HepG2 (cell line): ENCODE measurements at regions not wholly inside any gene's neighbourhood (a gene's known extent, or its start where the extent isn't known, plus 50 kb on each side); places are given as distances from the start of the nearest gene placed in this dataset.

Source experiments
- ATAC-seq: fragments of 200-7000 bp; cut with Tn5 transposase; 3 replicates; pipeline ENCODE4 v1.9.1; 2020; ENCODE audit warnings: mild to moderate bottlenecking, moderate library complexity
- BruUV-seq: library from RNA; stranded (reverse); fragments of 400-500 nt; replicated peaks from 2 replicates; lab custom pipeline; 2021; lab: Mats Ljungman, UMichigan
- CTCF ChIA-PET: fragments of 300-600 bp; formaldehyde crosslinking; extraction: SDS; loops from one replicate; lab custom pipeline; 2021; ENCODE audit warnings: low total read pairs, inconsistent platforms, low intra/inter-chr PET ratio; lab: Yijun Ruan, JAX
- POLR2A ChIA-PET: fragments of 350-600 bp; sonication (Branson Sonifier 250); formaldehyde crosslinking; loops from one replicate; lab custom pipeline; 2020; ENCODE audit warnings: antibody characterized with exemption, inconsistent platforms; lab: Yijun Ruan, JAX
- DNase-seq: peaks from one replicate; pipeline ENCODE4 v3.0.0-alpha.2; 2015; ENCODE audit warnings: low spot score
- FAIRE-seq: peaks from 3 replicates; lab custom pipeline; 2011; peaks lifted over from hg19 to GRCh38; lab: Jason Lieb, UNC
- H2AFZ ChIP-seq: one replicate; pipeline ENCODE4 v1.6.1; 2011; ENCODE audit warnings: low read length, inconsistent platforms
- H3K27ac ChIP-seq: fragments of 300-600 bp; 3 replicates; pipeline ENCODE4 v1.8.0; 2011; ENCODE audit warnings: mixed run types, mild to moderate bottlenecking, mixed read lengths, low read length, inconsistent platforms; ENCODE audit not compliant: insufficient read depth; ENCODE audit errors: extremely low read length
- H3K27me3 ChIP-seq, 2 experiments: fragments of 200-600 bp in 1 of 2; 2 replicates in 1 of 2; 3 replicates in 1 of 2; pipeline versions ENCODE4 v1.6.0 to v1.8.0; 2011; ENCODE audit warnings: low read length in 2 of 2, mild to moderate bottlenecking in 2 of 2, moderate library complexity in 2 of 2, inconsistent platforms in 1 of 2; ENCODE audit not compliant: insufficient read depth in 2 of 2, control insufficient read depth in 1 of 2
- H3K36me3 ChIP-seq, 2 experiments: fragments of 200-600 bp in 1 of 2; replicated peaks in 1 of 2; 2 replicates in 1 of 2; 3 replicates in 1 of 2; pipeline versions ENCODE4 v1.5.1 to v1.8.0; 2011; ENCODE audit warnings: low read length in 2 of 2, inconsistent platforms in 1 of 2; ENCODE audit not compliant: insufficient read depth in 2 of 2, control insufficient read depth in 1 of 2
- H3K4me1 ChIP-seq: 2 replicates; pipeline ENCODE4 v1.5.1; 2012; ENCODE audit warnings: low read length, inconsistent platforms; ENCODE audit not compliant: insufficient read depth
- H3K4me2 ChIP-seq: 2 replicates; pipeline ENCODE4 v1.6.0; 2011; ENCODE audit warnings: low read depth, low read length, inconsistent platforms
- H3K4me3 ChIP-seq, 3 experiments: fragments of 200-600 bp in 1 of 3; sonication (generic), shearing (Covaris generic) in 1 of 3; replicated peaks in 1 of 3; 2 replicates each; pipeline ENCODE4 v1.5.1; 2011 to 2016; ENCODE audit warnings: low read length in 3 of 3, inconsistent platforms in 2 of 3, low read depth in 2 of 3, mild to moderate bottlenecking in 2 of 3, control low read depth in 1 of 3, mixed read lengths in 1 of 3; ENCODE audit not compliant: insufficient read depth in 1 of 3
- H3K79me2 ChIP-seq: one replicate; pipeline ENCODE4 v1.6.1; 2011; ENCODE audit warnings: low read length, inconsistent platforms; ENCODE audit not compliant: insufficient read depth
- H3K9ac ChIP-seq: 2 replicates; pipeline ENCODE4 v1.6.0; 2011; ENCODE audit warnings: mild to moderate bottlenecking, low read depth, low read length, inconsistent platforms; ENCODE audit not compliant: insufficient read depth
- H3K9me3 ChIP-seq: 2 replicates; pipeline ENCODE4 v1.5.1; 2012; ENCODE audit warnings: mild to moderate bottlenecking, low read length
- H4K20me1 ChIP-seq: 2 replicates; pipeline ENCODE4 v1.6.0; 2011; ENCODE audit warnings: inconsistent platforms, mild to moderate bottlenecking, low read length, moderate library complexity; ENCODE audit not compliant: insufficient read depth
- FOXJ3 ChIP-seq: sonication (generic); formaldehyde crosslinking; IDR thresholded peaks from 2 replicates; pipeline ENCODE4 v1.4.0; 2020; ENCODE audit warnings: missing genetic modification reagents, mild to moderate bottlenecking, borderline replicate concordance
- MEF2D ChIP-seq: sonication (generic); formaldehyde crosslinking; IDR thresholded peaks from 2 replicates; pipeline ENCODE4 v1.5.1; 2020; ENCODE audit warnings: mild to moderate bottlenecking, missing genetic modification reagents
- NKX3-1 ChIP-seq: sonication (generic); formaldehyde crosslinking; IDR thresholded peaks from 2 replicates; pipeline ENCODE4 v1.5.0; 2020; ENCODE audit warnings: missing genetic modification reagents
- SAP130 ChIP-seq: IDR thresholded peaks from 2 replicates; pipeline ENCODE4 v1.6.1; 2016; ENCODE audit warnings: low read depth
- TBX3 ChIP-seq: fragments of 450-650 bp; IDR thresholded peaks from 2 replicates; pipeline ENCODE4 v1.6.1; 2017; ENCODE audit warnings: antibody characterized with exemption, mild to moderate bottlenecking, inconsistent platforms, borderline replicate concordance
- ZBTB14 ChIP-seq: sonication (generic); formaldehyde crosslinking; IDR thresholded peaks from 2 replicates; pipeline ENCODE4 v1.4.0; 2020; ENCODE audit warnings: missing genetic modification reagents
- ZBTB7B ChIP-seq: sonication (generic); formaldehyde crosslinking; IDR thresholded peaks from 2 replicates; pipeline ENCODE4 v1.4.0; 2020; ENCODE audit warnings: missing genetic modification reagents
- ZNF160 ChIP-seq: sonication (generic); formaldehyde crosslinking; IDR thresholded peaks from 2 replicates; pipeline ENCODE4 v1.8.0; 2022; ENCODE audit warnings: mild to moderate bottlenecking, inconsistent platforms, missing genetic modification reagents
- ZNF33B ChIP-seq: sonication (generic); formaldehyde crosslinking; IDR thresholded peaks from 2 replicates; pipeline ENCODE4 v1.5.1; 2020; ENCODE audit warnings: mild to moderate bottlenecking, missing genetic modification reagents
- ZNF460 ChIP-seq: sonication (generic); formaldehyde crosslinking; IDR thresholded peaks from 2 replicates; pipeline ENCODE4 v1.5.1; 2020; ENCODE audit warnings: missing genetic modification reagents, mild to moderate bottlenecking, borderline replicate concordance
- WGBS: methylation state at CpG from one replicate; pipeline ENCODE4 v1.1.6; 2017; ENCODE audit warnings: low lambda C conversion rate; 5-methylcytosine and 5-hydroxymethylcytosine counted together
- in situ Hi-C: cut with HindIII; loops from 2 replicates; pipeline ENCODE4 v1.10.0; 2017; ENCODE audit warnings: low pct_unique_long_range_greater_than_20kb; ENCODE audit not compliant: extremely low pct_ligation_motif_present
- intact Hi-C: fragments of 100-400 bp; cut with micrococcal nuclease; formaldehyde crosslinking; loops from one replicate; pipeline ENCODE4 v1.10.0; 2022; ENCODE audit not compliant: unreplicated experiment
- TF ChIP-seq, protein P1 (sequence below): sonication (generic); formaldehyde crosslinking; IDR thresholded peaks from 2 replicates; pipeline ENCODE4 v1.4.0; 2020; ENCODE audit warnings: missing genetic modification reagents
- TF ChIP-seq, protein P2 (sequence below), 2 experiments: fragments of 450-650 bp in 1 of 2; sonication (generic) in 1 of 2; formaldehyde crosslinking; IDR thresholded peaks; 2 replicates each; pipeline versions ENCODE4 v1.5.0 to v1.8.0; 2020 to 2022; ENCODE audit warnings: mild to moderate bottlenecking in 1 of 2, missing genetic modification reagents in 1 of 2

- no peaks in the 10 kb centered on the region for H3K36me3 ChIP-seq
- H4K20me1 ChIP-seq: no peaks in the 10 kb centered on the region
- FAIRE-seq: no peak
- no peaks in the 10 kb centered on the region for H3K79me2 ChIP-seq
- no peak overlapping the region for H3K4me2 ChIP-seq
- intact Hi-C loops: no loop called here
- H3K27me3 ChIP-seq: no peaks in the 10 kb centered on the region
- ChIA-PET POLR2A (no interaction called here), CTCF (no interaction called here)
- no peak for ATAC-seq
- H3K4me3 ChIP-seq: no peak overlapping the region
- BruUV-seq: no TSS peak
- no peaks in the 10 kb centered on the region for H3K4me1 ChIP-seq
- in situ Hi-C loops: no loop called here
- no peak overlapping the region for H2AFZ ChIP-seq
- WGBS: 56% methylated on average over 4 of the region's 4 CpGs
- H3K9ac ChIP-seq: no peak overlapping the region
- H3K9me3 ChIP-seq: no peaks in the 10 kb centered on the region
- no peak overlapping the region for H3K27ac ChIP-seq
- TF ChIP-seq TBX3 (no peak), ZNF160 (no peak), ZBTB7B (CRISPR knock-in tag) (no peak), ZBTB14 (CRISPR knock-in tag) (no peak)
- no peak for DNase-seq
Measured at GRCh38 chr3:81033684-81034083, 727.8 kb downstream of the GBE1 start.

- intact Hi-C loops: no loop called here
- H3K36me3 ChIP-seq: no peaks in the 10 kb centered on the region
- TF ChIP-seq ZNF460 (CRISPR knock-in tag) (no peak), ZNF33B (CRISPR knock-in tag) (no peak), MEF2D (CRISPR knock-in tag) (no peak), SAP130 (CRISPR knock-in tag) (no peak), NKX3-1 (no peak), FOXJ3 (CRISPR knock-in tag) (no peak)
- TF ChIP-seq, protein P1, sequence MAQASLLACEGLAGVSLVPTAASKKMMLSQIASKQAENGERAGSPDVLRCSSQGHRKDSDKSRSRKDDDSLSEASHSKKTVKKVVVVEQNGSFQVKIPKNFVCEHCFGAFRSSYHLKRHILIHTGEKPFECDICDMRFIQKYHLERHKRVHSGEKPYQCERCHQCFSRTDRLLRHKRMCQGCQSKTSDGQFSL (CRISPR knock-in tag): no peak
- TF ChIP-seq, protein P2, sequence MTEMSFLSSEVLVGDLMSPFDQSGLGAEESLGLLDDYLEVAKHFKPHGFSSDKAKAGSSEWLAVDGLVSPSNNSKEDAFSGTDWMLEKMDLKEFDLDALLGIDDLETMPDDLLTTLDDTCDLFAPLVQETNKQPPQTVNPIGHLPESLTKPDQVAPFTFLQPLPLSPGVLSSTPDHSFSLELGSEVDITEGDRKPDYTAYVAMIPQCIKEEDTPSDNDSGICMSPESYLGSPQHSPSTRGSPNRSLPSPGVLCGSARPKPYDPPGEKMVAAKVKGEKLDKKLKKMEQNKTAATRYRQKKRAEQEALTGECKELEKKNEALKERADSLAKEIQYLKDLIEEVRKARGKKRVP (CRISPR knock-in tag; IDR thresholded peaks at IDR 0.05): no peak
- H3K4me3 ChIP-seq: no peak overlapping the region
- DNase-seq: no peak
- CTCF ChIA-PET: no interaction called here
- no peak overlapping the region for H3K4me2 ChIP-seq
- H3K79me2 ChIP-seq: no peaks in the 10 kb centered on the region
- POLR2A ChIA-PET: no interaction called here
- H3K27me3 ChIP-seq: no peaks in the 10 kb centered on the region
- no peaks in the 10 kb centered on the region for H3K9me3 ChIP-seq
- no peak for ATAC-seq
- no peak for FAIRE-seq
- no peaks in the 10 kb centered on the region for H4K20me1 ChIP-seq
- in situ Hi-C loops: no loop called here
- no peaks in the 10 kb centered on the region for H3K4me1 ChIP-seq
- H2AFZ ChIP-seq: no peak overlapping the region
- no peak overlapping the region for H3K27ac ChIP-seq
- no peak overlapping the region for H3K9ac ChIP-seq
- BruUV-seq: no TSS peak
- 28% methylated on average over 2 of the region's 2 CpGs for WGBS
Measured at GRCh38 chr3:81033185-81033584, 728.3 kb downstream of the GBE1 start.
